WERI-Rb-1 (cell line): ENCODE measurements at regions not wholly inside any gene's neighbourhood (a gene's known extent, or its start where the extent isn't known, plus 50 kb on each side); places are given as distances from the start of the nearest gene placed in this dataset.

Experiments
- DNase-seq: peaks from one replicate; pipeline ENCODE4 v3.0.0-alpha.2; 2020
- H3K27ac ChIP-seq: fragments of 250-450 bp; sonication (Bioruptor Pico); 2 replicates; pipeline ENCODE4 v1.5.1; 2020; ENCODE audit warnings: mild to moderate bottlenecking, moderate library complexity
- H3K27me3 ChIP-seq: fragments of 250-450 bp; sonication (Bioruptor Pico); 2 replicates; pipeline ENCODE4 v1.5.1; 2021; ENCODE audit warnings: mild to moderate bottlenecking, low read depth, moderate library complexity; ENCODE audit not compliant: insufficient read depth, severe bottlenecking
- H3K36me3 ChIP-seq: fragments of 250-450 bp; sonication (Bioruptor Pico); 2 replicates; pipeline ENCODE4 v1.5.1; 2020; ENCODE audit warnings: mild to moderate bottlenecking, moderate library complexity
- H3K4me3 ChIP-seq: 2 replicates; pipeline ENCODE4 v1.5.1; 2011; ENCODE audit warnings: low read depth, mild to moderate bottlenecking, control low read depth, low read length
- H3K9me3 ChIP-seq: fragments of 250-450 bp; sonication (Bioruptor Pico); 2 replicates; pipeline ENCODE4 v1.5.1; 2021; ENCODE audit warnings: mild to moderate bottlenecking, moderate library complexity; ENCODE audit not compliant: severe bottlenecking
- TF ChIP-seq, protein P1 (sequence below): IDR thresholded peaks from 2 replicates; pipeline ENCODE4 v1.5.1; 2011; ENCODE audit warnings: low read depth, mild to moderate bottlenecking, control low read depth, inconsistent platforms, low read length

DNA sequence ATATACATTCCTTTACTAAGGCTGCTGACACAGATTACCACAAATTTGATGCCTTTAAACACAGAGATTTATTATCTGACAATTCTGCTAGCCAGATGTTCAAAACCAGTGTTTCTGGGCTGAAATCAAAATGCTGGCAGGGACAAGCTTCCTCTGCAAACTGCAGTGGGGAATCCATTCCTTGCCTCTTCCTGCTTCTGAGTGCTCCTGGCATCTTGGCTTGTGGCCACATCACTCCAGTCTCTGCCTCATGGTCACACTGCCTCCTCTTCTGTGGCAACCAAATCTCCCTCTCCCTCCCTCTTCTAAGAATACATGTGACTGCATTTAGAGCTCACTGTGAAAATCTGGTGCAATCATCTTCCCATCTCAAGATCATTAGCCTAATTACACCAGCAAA lies 235.7 kb downstream of the TTC8 start:
- no peak overlapping the region for H3K27ac ChIP-seq
- DNase-seq = no peak
- no peaks in the 10 kb centered on the region for H3K36me3 ChIP-seq
- no peaks in the 10 kb centered on the region for H3K27me3 ChIP-seq
- no peaks in the 10 kb centered on the region for H3K9me3 ChIP-seq
- H3K4me3 ChIP-seq = no peak overlapping the region
- TF ChIP-seq, protein P1, sequence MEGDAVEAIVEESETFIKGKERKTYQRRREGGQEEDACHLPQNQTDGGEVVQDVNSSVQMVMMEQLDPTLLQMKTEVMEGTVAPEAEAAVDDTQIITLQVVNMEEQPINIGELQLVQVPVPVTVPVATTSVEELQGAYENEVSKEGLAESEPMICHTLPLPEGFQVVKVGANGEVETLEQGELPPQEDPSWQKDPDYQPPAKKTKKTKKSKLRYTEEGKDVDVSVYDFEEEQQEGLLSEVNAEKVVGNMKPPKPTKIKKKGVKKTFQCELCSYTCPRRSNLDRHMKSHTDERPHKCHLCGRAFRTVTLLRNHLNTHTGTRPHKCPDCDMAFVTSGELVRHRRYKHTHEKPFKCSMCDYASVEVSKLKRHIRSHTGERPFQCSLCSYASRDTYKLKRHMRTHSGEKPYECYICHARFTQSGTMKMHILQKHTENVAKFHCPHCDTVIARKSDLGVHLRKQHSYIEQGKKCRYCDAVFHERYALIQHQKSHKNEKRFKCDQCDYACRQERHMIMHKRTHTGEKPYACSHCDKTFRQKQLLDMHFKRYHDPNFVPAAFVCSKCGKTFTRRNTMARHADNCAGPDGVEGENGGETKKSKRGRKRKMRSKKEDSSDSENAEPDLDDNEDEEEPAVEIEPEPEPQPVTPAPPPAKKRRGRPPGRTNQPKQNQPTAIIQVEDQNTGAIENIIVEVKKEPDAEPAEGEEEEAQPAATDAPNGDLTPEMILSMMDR = no peak

DNA sequence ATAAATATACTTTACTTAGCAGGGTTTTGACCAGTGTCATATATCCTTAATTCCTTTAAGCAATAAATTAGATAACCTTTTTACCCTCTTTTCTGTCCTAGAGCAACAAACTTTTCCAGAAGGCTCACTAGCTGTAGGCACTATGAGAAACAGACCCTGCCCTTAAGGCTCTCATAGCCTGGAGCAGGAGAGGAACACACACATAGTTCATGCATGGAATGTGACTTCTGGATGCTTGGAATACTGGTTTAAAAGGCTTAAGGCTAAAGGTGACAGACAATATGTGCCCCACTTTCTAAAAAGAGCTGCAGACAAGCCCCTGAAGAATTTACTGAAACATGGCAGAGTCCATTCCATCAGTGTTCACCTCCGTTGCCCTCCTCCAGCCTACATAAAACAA lies 237.2 kb downstream of the TTC8 start:
- Histone ChIP-seq H3K27me3 (no peaks in the 10 kb centered on the region), H3K27ac (no peak overlapping the region), H3K36me3 (no peaks in the 10 kb centered on the region), H3K9me3 (no peaks in the 10 kb centered on the region), H3K4me3 (no peak overlapping the region)
- TF ChIP-seq, protein P1 = no peak
- no peak for DNase-seq

DNA sequence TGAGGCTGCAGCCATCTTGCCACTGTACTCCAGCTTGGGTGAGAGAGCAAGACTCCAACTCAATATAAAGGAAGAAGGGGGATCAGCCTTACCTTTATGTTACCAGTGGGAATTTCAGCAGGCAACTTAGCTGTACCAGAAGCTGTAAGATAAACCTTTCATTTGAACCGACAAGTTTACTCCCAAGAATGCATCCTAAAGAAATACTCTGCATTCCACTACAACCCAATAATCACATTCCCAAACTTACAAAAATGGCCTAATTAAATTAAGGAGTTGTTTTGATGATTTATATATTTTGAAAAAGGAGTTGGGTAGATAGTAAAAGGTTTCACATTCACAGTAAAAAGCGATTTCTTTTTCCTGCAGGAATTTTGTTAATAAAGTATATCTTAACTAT lies 241.4 kb downstream of the TTC8 start:
- Histone ChIP-seq H3K27me3 (no peaks in the 10 kb centered on the region), H3K4me3 (no peak overlapping the region), H3K27ac (no peak overlapping the region), H3K36me3 (no peaks in the 10 kb centered on the region), H3K9me3 (no peaks in the 10 kb centered on the region)
- TF ChIP-seq, protein P1 = no peak
- DNase-seq = no peak

DNA sequence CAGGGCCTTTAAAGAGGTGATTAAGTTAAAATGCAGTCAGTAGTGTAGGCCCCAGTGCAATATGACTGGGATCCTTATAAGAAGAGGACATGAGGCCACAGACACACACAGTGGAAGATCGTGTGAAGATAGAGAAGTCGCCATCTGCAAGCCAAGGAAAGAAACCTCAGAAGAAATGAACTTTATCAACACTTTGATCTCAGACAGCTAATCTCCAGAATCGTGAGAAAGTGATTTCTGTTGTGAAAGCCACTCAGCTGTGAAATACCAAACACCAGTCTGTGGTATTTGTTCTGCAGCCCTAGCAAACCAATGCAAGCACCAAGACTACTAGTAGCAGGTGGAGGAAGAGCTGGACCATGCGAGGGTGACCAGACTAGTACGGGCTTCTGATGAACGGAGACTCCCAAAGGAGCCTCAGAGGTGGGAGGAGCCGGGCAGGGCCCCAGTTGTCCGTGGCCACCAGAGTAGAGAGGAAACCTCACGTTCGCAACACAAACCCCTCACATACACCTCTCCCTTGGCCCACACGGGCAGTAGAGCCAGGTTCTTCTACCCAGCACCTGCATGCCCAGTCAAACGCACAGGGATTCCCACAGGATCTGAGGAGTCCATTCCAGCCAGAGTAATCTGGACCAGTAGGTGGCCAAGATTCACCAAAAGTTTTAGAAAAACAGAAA lies 243.0 kb downstream of the TTC8 start:
- Histone ChIP-seq H3K27ac (no peak overlapping the region), H3K27me3 (no peaks in the 10 kb centered on the region), H3K9me3 (no peaks in the 10 kb centered on the region), H3K36me3 (no peaks in the 10 kb centered on the region), H3K4me3 (no peak overlapping the region)
- TF ChIP-seq, protein P1 = no peak
- no peak for DNase-seq

DNA sequence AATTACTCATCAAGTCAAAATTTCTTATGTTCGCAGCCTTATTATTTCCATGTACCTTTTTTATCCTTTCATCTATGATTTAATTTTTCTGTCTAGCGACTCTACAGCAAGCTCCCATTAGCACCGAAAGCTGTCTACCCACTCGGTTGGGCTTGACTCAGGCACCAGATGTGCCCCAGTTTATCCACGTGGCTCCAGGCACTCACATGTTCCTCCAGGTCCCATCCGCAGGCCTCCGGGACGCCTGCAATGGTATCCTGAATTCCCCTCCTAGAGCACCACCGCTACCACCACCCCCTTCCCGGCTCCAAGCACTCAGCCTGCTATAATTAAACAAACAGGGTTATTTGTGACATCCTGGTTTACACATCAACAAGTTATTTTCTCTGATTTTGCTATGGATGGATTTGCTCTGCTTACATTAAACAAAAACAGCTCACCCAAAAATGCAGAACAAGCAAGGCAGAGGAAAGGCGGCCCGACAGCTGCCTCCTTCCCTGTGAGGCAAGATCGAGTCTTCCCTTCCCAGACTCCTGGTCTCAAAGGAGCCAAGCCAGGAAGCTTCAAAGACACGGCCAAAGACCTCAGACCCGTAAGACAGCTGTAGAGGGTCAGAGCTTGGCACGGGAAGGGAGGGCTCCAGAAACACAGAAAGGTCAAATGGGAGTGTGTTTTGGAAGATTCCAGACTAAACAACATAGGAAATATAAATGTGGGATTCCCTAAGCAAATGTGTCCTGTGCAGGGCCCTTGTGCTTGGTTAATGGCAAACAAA lies 253.8 kb downstream of the TTC8 start:
- Histone ChIP-seq H3K27me3 (no peaks in the 10 kb centered on the region), H3K36me3 (no peaks in the 10 kb centered on the region), H3K9me3 (no peaks in the 10 kb centered on the region), H3K4me3 (no peak overlapping the region), H3K27ac (no peak overlapping the region)
- TF ChIP-seq, protein P1 = no peak
- DNase-seq = no peak
